IMR-90 (cell line): ENCODE measurements at regions not wholly inside any gene's neighbourhood (a gene's known extent, or its start where the extent isn't known, plus 50 kb on each side); places are given as distances from the start of the nearest gene placed in this dataset.

Source experiments
- BHLHE40 ChIP-seq: fragments of 150-350 bp; IDR thresholded peaks from 2 replicates; pipeline ENCODE4 v1.6.1; 2016; ENCODE audit warnings: mild to moderate bottlenecking, low read depth, low read length
- CTCF ChIP-seq: conservative IDR thresholded peaks from 2 replicates; pipeline ENCODE4 v1.5.1; 2012; ENCODE audit warnings: mild to moderate bottlenecking, low read depth, low read length, improper control_type of control experiment
- ELK1 ChIP-seq: fragments of 150-350 bp; IDR thresholded peaks from 2 replicates; pipeline ENCODE4 v1.6.1; 2016; ENCODE audit warnings: low read depth, mild to moderate bottlenecking, low read length, moderate library complexity, borderline replicate concordance
- FOS ChIP-seq: fragments of 150-350 bp; IDR thresholded peaks from 2 replicates; pipeline ENCODE4 v1.6.1; 2016; ENCODE audit warnings: low read depth, low read length
- MAFK ChIP-seq: IDR thresholded peaks from 2 replicates; pipeline ENCODE4 v1.6.1; 2012; ENCODE audit warnings: low read depth, low read length, improper control_type of control experiment
- MAZ ChIP-seq: IDR thresholded peaks from 2 replicates; pipeline ENCODE4 v1.6.1; 2012; ENCODE audit warnings: low read depth, mild to moderate bottlenecking, low read length, improper control_type of control experiment, moderate library complexity, borderline replicate concordance
- POLR2A ChIP-seq: IDR thresholded peaks from 2 replicates; pipeline ENCODE4 v1.6.1; 2012; ENCODE audit warnings: mild to moderate bottlenecking, low read depth, low read length
- RCOR1 ChIP-seq: IDR thresholded peaks from 2 replicates; pipeline ENCODE4 v1.6.1; 2012; ENCODE audit warnings: mild to moderate bottlenecking, low read length, improper control_type of control experiment; ENCODE audit not compliant: insufficient replicate concordance
- SMC3 ChIP-seq: fragments of 150-350 bp; IDR thresholded peaks from 2 replicates; pipeline ENCODE4 v1.6.1; 2016; ENCODE audit warnings: low read depth, mild to moderate bottlenecking, antibody characterized with exemption, low read length, moderate library complexity
- USF2 ChIP-seq: fragments of 150-350 bp; IDR thresholded peaks from 2 replicates; pipeline ENCODE4 v1.6.1; 2017; ENCODE audit warnings: mild to moderate bottlenecking, antibody characterized with exemption, low read length, low read depth

GRCh38 chr2:217535957-217536708 is 466.7 kb downstream of the TNS1 start:
- TF ChIP-seq CTCF (no peak), POLR2A (no peak), RCOR1 (no peak), ELK1 (no peak), BHLHE40 (no peak), MAFK (no peak), SMC3 (no peak), USF2 (no peak), FOS (no peak), MAZ (no peak)
